ENCODE measurements at regions not wholly inside any gene's neighbourhood (a gene's known extent, or its start where the extent isn't known, plus 50 kb on each side); places are given as distances from the start of the nearest gene placed in this dataset.

GRCh38 chr14:49206828-49207227 is 379.4 kb downstream of the RPS29 start:
- TF ChIP-seq CTCF (IDR thresholded peaks at IDR 0.05; ENCODE audit: low read depth, low read length), result no peak
- no peak for TF ChIP-seq POLR2A (IDR thresholded peaks at IDR 0.05; ENCODE audit: extremely low read depth, insufficient read length)
